ENCODE measurements at regions not wholly inside any gene's neighbourhood (a gene's known extent, or its start where the extent isn't known, plus 50 kb on each side); places are given as distances from the start of the nearest gene placed in this dataset.

GRCh38 chr4:174088795-174089194 is 194.7 kb downstream of the FBXO8 start:
- no peaks in the 10 kb centered on the region for H3K27me3 ChIP-seq (ENCODE audit: control insufficient read depth, insufficient read depth, low read length)
- DNase-seq (ENCODE audit: low read depth): no peak
- no peaks in the 10 kb centered on the region for H3K36me3 ChIP-seq (ENCODE audit: control insufficient read depth, insufficient read depth, low read length)
- no peak overlapping the region for H3K4me3 ChIP-seq (ENCODE audit: low read depth, low read length)
- no peak for FAIRE-seq
- no peak for TF ChIP-seq CTCF (IDR thresholded peaks at IDR 0.05; ENCODE audit: insufficient read depth, low read length, severe bottlenecking)

GRCh38 chr4:174086829-174087799 is 196.4 kb downstream of the FBXO8 start:
- TF ChIP-seq CTCF (IDR thresholded peaks at IDR 0.05; ENCODE audit: insufficient read depth, low read length, severe bottlenecking): no peak
- DNase-seq (ENCODE audit: low read depth) (no peak), FAIRE-seq (no peak)
- Histone ChIP-seq H3K4me3 (ENCODE audit: low read depth, low read length) (no peak overlapping the region), H3K27me3 (ENCODE audit: control insufficient read depth, insufficient read depth, low read length) (no peaks in the 10 kb centered on the region), H3K36me3 (ENCODE audit: control insufficient read depth, insufficient read depth, low read length) (no peaks in the 10 kb centered on the region)

- DNase-seq (ENCODE audit: low read depth) (no peak), FAIRE-seq (no peak)
- Histone ChIP-seq H3K36me3 (ENCODE audit: control insufficient read depth, insufficient read depth, low read length) (no peaks in the 10 kb centered on the region), H3K4me3 (ENCODE audit: low read depth, low read length) (no peak overlapping the region), H3K27me3 (ENCODE audit: control insufficient read depth, insufficient read depth, low read length) (no peaks in the 10 kb centered on the region)
- no peak for TF ChIP-seq CTCF (IDR thresholded peaks at IDR 0.05; ENCODE audit: insufficient read depth, low read length, severe bottlenecking)
Observed at GRCh38 chr4:174084981-174085380, 198.5 kb downstream of the FBXO8 start.

- H3K27me3 ChIP-seq (ENCODE audit: control insufficient read depth, insufficient read depth, low read length): no peaks in the 10 kb centered on the region
- no peak for TF ChIP-seq CTCF (IDR thresholded peaks at IDR 0.05; ENCODE audit: insufficient read depth, low read length, severe bottlenecking)
- peak; percentile 14 for DNase-seq (ENCODE audit: low read depth)
- H3K36me3 ChIP-seq (ENCODE audit: control insufficient read depth, insufficient read depth, low read length): no peaks in the 10 kb centered on the region
- no peak for FAIRE-seq
- H3K4me3 ChIP-seq (ENCODE audit: low read depth, low read length): no peak overlapping the region
Observed at GRCh38 chr4:174084542-174084941, 198.9 kb downstream of the FBXO8 start.

- H3K36me3 ChIP-seq (ENCODE audit: control insufficient read depth, insufficient read depth, low read length): no peaks in the 10 kb centered on the region
- no peak for TF ChIP-seq CTCF (IDR thresholded peaks at IDR 0.05; ENCODE audit: insufficient read depth, low read length, severe bottlenecking)
- DNase-seq (ENCODE audit: low read depth) (peak; percentile 13), FAIRE-seq (no peak)
- H3K27me3 ChIP-seq (ENCODE audit: control insufficient read depth, insufficient read depth, low read length): no peaks in the 10 kb centered on the region
- no peak overlapping the region for H3K4me3 ChIP-seq (ENCODE audit: low read depth, low read length)
Observed at GRCh38 chr4:174080361-174080760, 203.1 kb downstream of the FBXO8 start.

All from bronchial epithelial cell (primary cell).